ENCODE measurements at regions not wholly inside any gene's neighbourhood (a gene's known extent, or its start where the extent isn't known, plus 50 kb on each side); places are given as distances from the start of the nearest gene placed in this dataset.

- TF ChIP-seq CTCF (IDR thresholded peaks at IDR 0.05) (no peak), POLR2AphosphoS5 (IDR thresholded peaks at IDR 0.05) (no peak), POLR2A (IDR thresholded peaks at IDR 0.05) (no peak), EP300 (IDR thresholded peaks at IDR 0.05) (no peak)
Observed at GRCh38 chr7:41303709-41304108, 399.2 kb downstream of the INHBA start.
